ENCODE measurements at regions not wholly inside any gene's neighbourhood (a gene's known extent, or its start where the extent isn't known, plus 50 kb on each side); places are given as distances from the start of the nearest gene placed in this dataset.

- TF ChIP-seq CTCF (IDR thresholded peaks at IDR 0.05; ENCODE audit: low read depth, low read length, missing input control) (no peak), REST (IDR thresholded peaks at IDR 0.05) (no peak)
These were observed 190.3 kb downstream of the DHX15 start for GRCh38 chr4:24394041-24394440.
